Stromal cell of bone marrow (primary cell): ENCODE measurements at regions not wholly inside any gene's neighbourhood (a gene's known extent, or its start where the extent isn't known, plus 50 kb on each side); places are given as distances from the start of the nearest gene placed in this dataset.
"Not testable (repeated sequence)": the region's sequence is repeated elsewhere in the genome, so short reads cannot be mapped to it uniquely, and the experiment has no call there.

ENCODE experiments used
- DNase-seq: peaks from one replicate; pipeline ENCODE4 v3.0.0-alpha.2; 2012; ENCODE audit warnings: low read depth

DNA sequence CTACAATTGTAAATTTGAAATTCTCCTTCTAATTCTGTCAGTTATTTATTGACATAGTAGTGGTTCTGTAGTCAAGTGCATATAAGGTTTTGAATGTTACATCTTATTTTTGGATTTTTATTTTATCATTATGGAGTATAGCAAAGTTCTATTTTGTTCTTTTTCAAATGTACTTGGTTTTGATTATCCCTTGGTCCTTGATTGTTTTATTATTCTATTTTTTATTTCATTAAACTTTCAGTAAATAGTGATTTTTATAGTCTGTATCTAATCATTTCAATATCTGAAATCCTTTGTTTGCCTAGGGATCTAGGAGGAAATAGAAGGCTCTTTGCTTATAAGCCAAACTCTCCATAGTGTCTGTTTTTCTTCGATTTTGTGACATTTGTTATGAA lies 87.8 kb downstream of the HFE start:
- DNase-seq = no peak

GRCh38 chr6:26175428-26176181 lies 88.4 kb downstream of the HFE start:
- no peak for DNase-seq

GRCh38 chr6:26179675-26180074 lies 92.4 kb downstream of the HFE start:
- no peak for DNase-seq

GRCh38 chr6:26180346-26180745 lies 93.1 kb downstream of the HFE start:
- DNase-seq = no peak

- DNase-seq = no peak
Measured at GRCh38 chr6:26183237-26183580, 96.0 kb downstream of the HFE start.

GRCh38 chr6:26183581-26184366 lies 96.5 kb downstream of the HFE start:
- peak; percentile 85 for DNase-seq

DNA sequence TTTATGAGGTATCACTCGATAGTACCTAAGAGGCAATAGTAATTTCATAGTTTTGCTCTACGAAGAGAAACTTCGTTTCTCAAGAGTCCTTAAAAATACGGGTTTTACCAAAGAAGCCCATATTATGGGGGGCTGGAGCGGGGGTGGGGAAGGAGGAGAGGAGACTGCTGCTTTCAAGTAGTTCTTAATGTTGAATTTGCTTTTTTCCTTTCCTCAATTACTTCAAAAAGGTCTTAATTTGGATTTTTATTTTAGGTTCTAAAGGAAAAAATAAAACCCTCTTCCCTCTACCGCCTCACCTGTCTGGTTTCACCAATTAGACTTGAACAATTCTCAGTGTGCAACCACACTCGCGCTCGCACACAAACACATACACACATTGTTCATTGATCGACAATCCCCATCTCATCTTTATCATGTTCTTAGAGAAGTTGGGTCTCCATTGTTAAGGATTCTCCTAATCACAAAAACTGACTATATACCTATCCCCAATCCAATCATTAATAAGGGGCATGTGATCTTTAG lies 97.2 kb downstream of the HFE start:
- DNase-seq = no peak

DNA sequence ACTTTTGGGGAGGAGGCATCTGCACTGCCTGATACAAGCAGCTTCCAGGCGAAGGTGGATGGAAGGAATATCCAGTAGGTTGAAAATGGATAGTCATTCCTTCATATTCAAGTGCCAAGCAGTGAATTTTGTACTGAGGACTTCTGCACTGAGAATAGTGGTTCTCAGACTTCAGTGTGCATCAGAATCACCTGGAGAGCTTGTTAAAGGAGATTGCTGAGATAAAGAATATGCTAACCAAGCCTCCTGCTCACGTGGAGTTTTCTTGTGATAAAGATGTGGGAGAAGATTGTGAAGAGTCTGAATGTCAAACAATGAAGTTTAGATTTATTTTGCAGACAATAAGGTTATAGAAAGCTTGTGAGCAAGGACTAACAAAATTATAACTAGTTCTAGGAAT lies 97.8 kb downstream of the HFE start:
- DNase-seq = no peak

DNA sequence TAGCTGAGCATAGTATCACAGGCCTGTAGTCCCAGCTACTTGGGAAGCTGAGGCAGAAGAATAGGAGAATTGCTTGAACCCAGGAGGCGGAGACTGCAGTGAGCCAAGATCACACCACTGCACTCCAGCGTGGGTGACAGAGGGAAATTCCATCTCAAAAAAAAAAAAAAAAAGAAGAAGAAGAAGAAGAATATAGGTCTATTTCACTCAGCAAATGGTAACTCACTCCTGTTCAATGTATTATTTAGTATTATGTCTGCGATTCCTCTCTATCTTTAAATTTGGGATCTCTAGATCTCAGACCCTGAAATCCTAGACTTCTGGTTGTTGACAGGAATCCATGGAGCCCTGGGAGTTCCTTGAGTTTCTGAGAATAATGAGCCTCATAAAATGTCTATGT lies 98.6 kb downstream of the HFE start:
- DNase-seq = no peak

GRCh38 chr6:26186652-26187051 lies 99.4 kb downstream of the HFE start:
- DNase-seq = no peak

DNA sequence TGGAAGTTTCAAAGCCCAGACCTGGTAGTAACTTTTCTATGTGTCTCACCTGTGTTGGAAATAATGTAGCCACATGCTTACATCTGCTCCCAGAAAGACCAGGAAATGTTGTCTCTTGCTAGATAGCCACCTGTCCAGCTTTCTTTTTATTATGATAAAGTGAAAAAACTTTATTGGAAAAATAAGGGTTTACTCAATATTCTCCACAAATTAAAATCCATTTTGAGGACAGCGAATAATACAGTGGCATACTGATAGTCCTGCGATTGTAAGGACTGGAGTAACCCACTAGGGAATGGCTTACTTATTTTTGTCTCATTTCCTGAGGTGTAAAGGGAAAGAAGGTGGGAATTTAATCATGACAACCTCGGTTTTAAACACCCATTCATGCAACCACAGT lies 100.1 kb downstream of the HFE start:
- no peak for DNase-seq

- DNase-seq = no peak
Measured at GRCh38 chr6:26187981-26188635, 100.9 kb downstream of the HFE start.

GRCh38 chr6:26191512-26191911 lies 104.3 kb downstream of the HFE start:
- DNase-seq = not testable (repeated sequence)

GRCh38 chr6:26193467-26194328 lies 106.5 kb downstream of the HFE start:
- DNase-seq = no peak

GRCh38 chr6:26194329-26194701 lies 107.1 kb downstream of the HFE start:
- no peak for DNase-seq

- DNase-seq = no peak
Measured at GRCh38 chr6:26194816-26195375, 107.7 kb downstream of the HFE start.

GRCh38 chr6:26195376-26195923 lies 108.2 kb downstream of the HFE start:
- DNase-seq = peak; percentile 95

- DNase-seq = no peak
Measured at GRCh38 chr6:26195924-26196845, 109.0 kb downstream of the HFE start.

DNA sequence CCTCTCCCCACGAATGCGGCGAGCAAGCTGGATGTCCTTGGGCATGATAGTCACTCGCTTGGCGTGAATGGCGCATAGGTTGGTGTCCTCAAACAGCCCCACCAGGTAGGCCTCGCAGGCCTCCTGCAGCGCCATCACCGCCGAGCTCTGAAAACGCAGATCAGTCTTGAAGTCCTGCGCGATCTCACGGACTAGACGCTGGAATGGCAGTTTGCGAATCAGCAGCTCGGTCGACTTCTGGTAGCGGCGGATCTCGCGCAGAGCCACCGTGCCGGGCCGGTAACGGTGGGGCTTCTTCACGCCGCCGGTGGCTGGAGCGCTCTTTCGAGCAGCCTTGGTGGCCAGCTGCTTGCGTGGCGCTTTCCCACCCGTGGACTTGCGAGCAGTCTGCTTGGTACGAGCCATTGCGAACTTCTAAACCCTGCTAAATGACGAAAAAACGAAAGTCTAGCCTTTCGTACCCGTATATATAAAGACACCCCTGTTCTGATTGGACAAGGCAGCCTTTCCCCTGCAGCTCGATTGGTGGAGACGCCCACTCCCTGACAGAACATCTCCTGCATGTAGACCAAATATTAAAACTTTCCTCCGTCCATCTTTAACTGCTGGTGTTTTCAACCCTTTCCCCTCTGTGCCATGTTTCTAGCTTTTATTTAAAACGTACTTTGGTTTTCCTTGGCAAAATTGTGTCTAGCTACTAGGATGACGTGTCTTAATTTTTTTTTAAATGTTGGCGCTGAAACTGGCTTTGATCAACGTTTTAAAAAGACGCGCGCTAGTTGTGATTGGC lies 109.8 kb downstream of the HFE start:
- peak; percentile 87 for DNase-seq

GRCh38 chr6:26197636-26197932 lies 110.4 kb downstream of the HFE start:
- DNase-seq = no peak
